Type B pancreatic cell (in vitro differentiated cells): ENCODE measurements at regions not wholly inside any gene's neighbourhood (a gene's known extent, or its start where the extent isn't known, plus 50 kb on each side); places are given as distances from the start of the nearest gene placed in this dataset.

Experiments used
- DNase-seq: peaks from one replicate; pipeline ENCODE4 v3.0.0; 2021; ENCODE audit warnings: mixed read lengths; ENCODE audit not compliant: unreplicated experiment; ENCODE audit errors: extremely low spot score
- H3K27ac Mint-ChIP-seq: 2 replicates; pipeline ENCODE4 v1.8.0; 2021; ENCODE audit warnings: mild to moderate bottlenecking, mixed read lengths
- H3K27me3 Mint-ChIP-seq: 2 replicates; pipeline ENCODE4 v1.8.0; 2021; ENCODE audit warnings: mixed read lengths
- H3K36me3 Mint-ChIP-seq: 2 replicates; pipeline ENCODE4 v1.8.0; 2021; ENCODE audit warnings: mixed read lengths
- H3K4me1 Mint-ChIP-seq: one replicate; pipeline ENCODE4 v1.8.0; 2021; ENCODE audit warnings: mixed read lengths; ENCODE audit not compliant: unreplicated experiment
- H3K4me3 Mint-ChIP-seq: 2 replicates; pipeline ENCODE4 v1.8.0; 2021; ENCODE audit warnings: mild to moderate bottlenecking, mixed read lengths
- H3K9me3 Mint-ChIP-seq: 2 replicates; pipeline ENCODE4 v1.8.0; 2021; ENCODE audit warnings: mixed read lengths
- CTCF ChIP-seq: fragments of 200-600 bp; sonication (generic); conservative IDR thresholded peaks from 2 replicates; pipeline ENCODE4 v1.5.0; 2021; ENCODE audit warnings: antibody characterized with exemption, mild to moderate bottlenecking

GRCh38 chr5:40405996-40406740 is 273.5 kb upstream of the PTGER4 start:
- Mint-ChIP-seq H3K4me1 (peaks cover 14% of the 10 kb centered on the region), H3K9me3 (no peaks in the 10 kb centered on the region), H3K4me3 (no peak overlapping the region), H3K36me3 (no peaks in the 10 kb centered on the region), H3K27me3 (peaks cover 27% of the 10 kb centered on the region), H3K27ac (no peak overlapping the region)
- TF ChIP-seq CTCF: no peak
- DNase-seq: no peak

- H3K36me3 Mint-ChIP-seq: no peaks in the 10 kb centered on the region
- no peaks in the 10 kb centered on the region for H3K9me3 Mint-ChIP-seq
- TF ChIP-seq CTCF: no peak
- H3K27ac Mint-ChIP-seq: no peak overlapping the region
- no peak overlapping the region for H3K4me3 Mint-ChIP-seq
- H3K27me3 Mint-ChIP-seq: peaks cover 27% of the 10 kb centered on the region
- H3K4me1 Mint-ChIP-seq: peaks cover 11% of the 10 kb centered on the region
- DNase-seq: no peak
Observed at GRCh38 chr5:40405230-40405629, 274.5 kb upstream of the PTGER4 start.

- Mint-ChIP-seq H3K27me3 (peaks cover 28% of the 10 kb centered on the region), H3K4me1 (peaks cover 11% of the 10 kb centered on the region), H3K27ac (no peak overlapping the region), H3K4me3 (no peak overlapping the region), H3K36me3 (no peaks in the 10 kb centered on the region), H3K9me3 (no peaks in the 10 kb centered on the region)
- DNase-seq: no peak
- TF ChIP-seq CTCF: no peak
Observed at GRCh38 chr5:40404613-40405012, 275.1 kb upstream of the PTGER4 start.

GRCh38 chr5:40402007-40402364 is 277.7 kb upstream of the PTGER4 start:
- Mint-ChIP-seq H3K4me3 (no peak overlapping the region), H3K4me1 (peaks cover 11% of the 10 kb centered on the region), H3K36me3 (no peaks in the 10 kb centered on the region), H3K27ac (no peak overlapping the region), H3K27me3 (peaks cover 33% of the 10 kb centered on the region), H3K9me3 (no peaks in the 10 kb centered on the region)
- DNase-seq: no peak
- TF ChIP-seq CTCF: no peak

- Mint-ChIP-seq H3K27ac (no peak overlapping the region), H3K27me3 (peaks cover 33% of the 10 kb centered on the region), H3K36me3 (no peaks in the 10 kb centered on the region), H3K4me1 (peaks cover 11% of the 10 kb centered on the region), H3K9me3 (no peaks in the 10 kb centered on the region), H3K4me3 (no peak overlapping the region)
- no peak for TF ChIP-seq CTCF
- no peak for DNase-seq
Observed at GRCh38 chr5:40401284-40402006, 278.3 kb upstream of the PTGER4 start.
